ENCODE measurements at regions not wholly inside any gene's neighbourhood (a gene's known extent, or its start where the extent isn't known, plus 50 kb on each side); places are given as distances from the start of the nearest gene placed in this dataset.
"Not testable (repeated sequence)": the region's sequence is repeated elsewhere in the genome, so short reads cannot be mapped to it uniquely, and the experiment has no call there.

GRCh38 chr5:131107128-131107527, 57.9 kb downstream of the HINT1 start:
- no peak for DNase-seq

DNA sequence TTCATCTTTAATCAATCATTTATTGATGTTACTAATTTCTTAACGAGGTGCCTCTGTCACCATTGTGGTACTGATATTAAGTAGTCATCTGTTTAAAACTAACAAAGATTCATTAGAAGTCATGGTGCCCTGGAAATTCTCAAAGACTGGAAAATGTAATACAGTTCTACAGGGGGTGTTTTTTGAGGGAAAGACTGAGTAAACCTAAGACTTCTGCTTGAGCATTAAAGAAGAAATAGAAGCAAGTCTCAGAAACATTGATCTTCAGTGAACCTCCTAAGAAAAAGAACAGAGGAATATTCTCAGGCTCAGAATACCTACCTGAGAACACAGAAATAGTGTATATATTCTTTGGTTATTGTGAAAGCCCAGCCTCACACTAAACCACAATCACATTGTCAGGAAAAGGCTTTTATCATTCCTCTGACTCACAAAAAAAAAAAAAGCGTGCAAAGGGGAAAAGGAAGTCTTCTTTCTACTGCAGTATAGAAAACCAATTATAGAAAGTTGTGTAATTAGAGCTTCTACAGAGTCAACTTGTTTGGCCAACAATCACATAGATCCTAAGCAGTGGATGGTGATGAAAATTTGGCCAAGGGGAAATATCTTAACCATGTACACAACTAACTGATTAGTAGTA, 60.8 kb downstream of the HINT1 start:
- no peak for DNase-seq

GRCh38 chr5:131096774-131097710, 68.0 kb downstream of the HINT1 start:
- no peak for DNase-seq

- not testable (repeated sequence) for DNase-seq
These were observed 69.5 kb downstream of the HINT1 start for GRCh38 chr5:131095561-131095960.

DNA sequence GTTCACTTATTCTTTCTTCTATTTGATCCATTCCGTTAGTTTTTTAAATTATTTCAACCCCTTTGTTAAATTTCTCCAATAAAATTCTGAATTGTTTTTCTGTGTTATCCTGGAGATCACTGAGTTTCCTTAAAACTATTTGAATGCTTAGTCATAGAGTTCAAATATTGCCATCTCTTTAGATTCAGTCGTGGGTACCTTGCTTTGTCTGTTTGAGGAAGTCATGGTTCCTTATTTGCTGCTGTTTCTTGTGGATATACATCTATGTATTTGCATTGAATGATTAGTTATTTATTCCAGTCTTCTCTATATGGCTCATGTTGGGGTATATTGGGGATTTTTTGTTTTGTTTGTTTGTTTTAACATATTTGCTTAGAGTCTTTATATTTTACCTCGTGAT, 80.6 kb downstream of the HINT1 start:
- DNase-seq, result no peak

GRCh38 chr5:131081913-131082488, 83.1 kb downstream of the HINT1 start:
- no peak for DNase-seq

DNA sequence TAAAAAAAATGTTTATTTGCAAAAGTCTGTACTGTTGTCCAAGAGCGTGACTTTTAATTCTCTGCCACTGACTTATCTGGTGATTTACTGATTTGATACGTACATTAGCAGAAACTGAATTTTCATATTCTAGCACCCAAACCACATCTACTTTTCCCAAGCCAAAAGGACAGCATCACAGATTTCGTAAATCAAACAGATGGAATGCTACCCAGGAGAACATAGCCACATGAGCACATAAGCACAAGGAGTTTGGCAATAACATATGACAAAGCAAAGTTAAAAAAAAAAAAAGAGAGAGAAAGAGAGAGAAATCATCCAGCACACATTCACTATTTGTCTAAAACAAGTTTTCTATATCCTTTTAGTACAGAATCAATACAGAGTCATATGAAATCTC, 83.7 kb downstream of the HINT1 start:
- no peak for DNase-seq

DNA sequence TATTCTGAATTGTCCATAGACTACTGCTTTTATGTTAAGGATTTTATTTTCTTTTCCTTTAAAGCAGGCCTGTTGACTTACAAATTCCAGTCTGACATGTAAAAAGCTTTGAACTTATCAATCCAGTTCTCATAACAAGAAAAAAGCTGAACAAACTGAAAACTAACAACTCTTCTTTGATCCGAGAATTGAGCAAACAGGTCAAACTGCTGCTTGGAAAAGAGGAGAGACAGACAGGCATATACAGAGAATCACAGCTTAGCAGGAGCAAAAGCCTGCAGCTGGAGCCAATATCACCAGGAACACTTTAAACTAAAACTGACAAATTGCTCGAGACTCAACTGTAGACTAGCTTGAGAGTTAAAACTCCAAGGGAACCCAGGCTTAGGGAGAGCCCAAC, 85.8 kb downstream of the HINT1 start:
- no peak for DNase-seq

GRCh38 chr5:131068893-131069643, 96.0 kb downstream of the HINT1 start:
- DNase-seq, result peak; percentile 16 to 46

- DNase-seq, result no peak
These were observed 97.0 kb downstream of the HINT1 start for GRCh38 chr5:131068076-131068475.

- no peak for DNase-seq
These were observed 97.4 kb downstream of the HINT1 start for GRCh38 chr5:131067636-131068035.

DNA sequence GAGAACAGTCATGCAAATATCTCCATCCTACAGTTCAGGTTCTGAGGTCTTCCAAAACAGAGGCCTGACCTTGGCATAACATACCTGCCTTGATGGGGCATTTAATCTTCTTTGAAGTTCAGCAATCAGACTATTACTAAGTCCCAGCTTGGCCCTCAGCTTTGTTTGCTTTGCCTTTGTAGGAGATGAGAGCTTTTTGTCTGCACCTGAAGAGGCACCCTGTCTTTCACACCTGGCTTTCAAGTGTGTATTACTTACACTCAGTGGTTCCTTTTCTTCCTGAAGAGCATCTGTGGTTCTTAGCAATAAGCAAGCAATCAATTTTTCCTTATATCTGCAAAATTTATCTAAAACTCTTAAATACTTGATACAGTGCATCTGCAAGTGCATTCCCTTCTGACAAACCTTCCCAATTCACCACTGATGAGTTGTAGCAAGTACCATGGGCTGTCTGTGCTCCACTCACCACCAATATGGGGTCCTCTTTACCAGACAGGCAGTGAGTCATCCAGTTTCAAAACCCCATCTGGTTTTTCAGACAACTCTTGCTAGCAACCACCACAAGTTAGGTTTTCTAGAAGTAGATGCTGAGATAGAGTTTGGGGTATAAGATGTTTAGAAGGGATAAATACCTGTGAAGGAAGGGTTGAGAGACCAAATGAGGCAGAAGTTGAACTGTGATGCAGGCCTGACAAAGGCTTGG, 100.2 kb downstream of the HINT1 start:
- DNase-seq, result peak in 1 of 2 experiments; percentile 3

- DNase-seq, result no peak
These were observed 122.9 kb downstream of the HINT1 start for GRCh38 chr5:131042021-131042789.

GRCh38 chr5:131023498-131023865, 141.6 kb downstream of the HINT1 start:
- DNase-seq, result no peak

DNA sequence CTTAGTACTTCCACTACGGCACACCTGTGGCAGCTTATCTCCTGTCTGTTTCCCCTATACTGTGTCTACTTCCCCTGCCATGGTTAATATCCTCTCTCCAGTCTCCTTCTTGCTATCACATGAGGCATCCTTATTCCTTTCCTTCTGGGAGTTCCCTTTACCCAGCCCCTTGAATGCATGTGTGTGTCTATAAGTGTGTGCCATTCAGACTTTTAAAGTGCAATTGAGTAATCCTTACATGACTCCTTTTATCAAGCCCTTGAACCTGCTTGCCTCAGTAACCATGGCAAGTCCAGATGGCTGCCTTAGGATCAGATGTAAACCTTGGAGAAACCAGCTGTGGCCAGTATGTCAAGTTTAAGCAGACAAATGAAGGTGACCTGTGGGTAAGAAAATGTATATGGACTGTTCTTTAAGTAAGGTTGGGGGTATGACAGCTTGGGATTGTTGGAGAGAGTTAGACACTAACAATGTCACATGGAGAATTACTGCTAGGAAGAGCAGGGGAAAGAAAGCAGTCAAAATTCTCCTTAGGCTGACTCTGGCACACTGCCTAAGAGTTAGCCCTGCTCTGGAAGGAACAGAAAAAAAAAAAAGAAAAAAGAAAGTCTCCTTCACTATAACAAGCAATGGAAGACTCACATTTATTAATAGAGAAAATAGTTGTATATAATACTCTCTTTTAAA, 142.1 kb downstream of the HINT1 start:
- DNase-seq, result no peak

DNA sequence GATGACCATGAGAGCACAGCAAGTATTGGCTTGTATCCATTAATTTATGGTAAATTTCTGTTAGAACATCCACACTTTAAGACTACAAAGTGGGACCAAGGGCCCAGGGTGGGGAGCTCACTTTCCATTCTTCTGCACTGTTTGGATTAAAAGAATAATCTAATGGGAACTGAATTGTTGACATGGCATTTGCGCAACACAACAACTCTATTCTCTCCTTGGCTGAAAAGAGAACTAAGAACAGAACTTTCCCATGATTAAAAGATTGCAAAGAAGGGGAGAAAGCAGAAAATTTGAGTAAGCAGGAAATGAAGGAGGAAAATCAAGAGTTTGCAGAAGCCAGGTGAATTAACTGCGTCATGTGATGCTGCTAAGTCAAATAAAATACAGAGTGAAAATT, 143.4 kb downstream of the HINT1 start:
- DNase-seq, result no peak

GRCh38 chr5:131019601-131020315, 145.3 kb downstream of the HINT1 start:
- no peak for DNase-seq

DNA sequence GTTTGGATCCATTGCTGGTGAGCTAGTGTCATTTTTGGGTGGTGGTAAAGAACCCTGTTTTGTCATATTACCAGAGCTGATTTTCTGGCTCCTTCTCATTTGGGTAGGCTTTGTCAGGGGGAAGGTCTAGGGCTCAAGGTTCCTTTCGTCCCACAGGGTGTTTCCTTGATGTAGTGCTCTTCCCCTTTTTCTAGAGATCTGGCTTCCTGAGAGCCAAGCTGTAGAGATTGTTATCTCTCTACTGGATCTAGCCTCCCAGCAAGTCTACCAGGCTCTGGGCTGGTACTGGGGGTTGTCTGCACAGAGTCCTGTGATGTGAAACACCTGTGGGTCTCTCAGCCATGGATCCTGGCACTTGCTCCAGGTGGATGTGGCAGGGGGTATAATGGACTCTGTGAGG, 145.9 kb downstream of the HINT1 start:
- no peak for DNase-seq

GRCh38 chr5:131008329-131008728, 156.7 kb downstream of the HINT1 start:
- DNase-seq, result no peak

DNA sequence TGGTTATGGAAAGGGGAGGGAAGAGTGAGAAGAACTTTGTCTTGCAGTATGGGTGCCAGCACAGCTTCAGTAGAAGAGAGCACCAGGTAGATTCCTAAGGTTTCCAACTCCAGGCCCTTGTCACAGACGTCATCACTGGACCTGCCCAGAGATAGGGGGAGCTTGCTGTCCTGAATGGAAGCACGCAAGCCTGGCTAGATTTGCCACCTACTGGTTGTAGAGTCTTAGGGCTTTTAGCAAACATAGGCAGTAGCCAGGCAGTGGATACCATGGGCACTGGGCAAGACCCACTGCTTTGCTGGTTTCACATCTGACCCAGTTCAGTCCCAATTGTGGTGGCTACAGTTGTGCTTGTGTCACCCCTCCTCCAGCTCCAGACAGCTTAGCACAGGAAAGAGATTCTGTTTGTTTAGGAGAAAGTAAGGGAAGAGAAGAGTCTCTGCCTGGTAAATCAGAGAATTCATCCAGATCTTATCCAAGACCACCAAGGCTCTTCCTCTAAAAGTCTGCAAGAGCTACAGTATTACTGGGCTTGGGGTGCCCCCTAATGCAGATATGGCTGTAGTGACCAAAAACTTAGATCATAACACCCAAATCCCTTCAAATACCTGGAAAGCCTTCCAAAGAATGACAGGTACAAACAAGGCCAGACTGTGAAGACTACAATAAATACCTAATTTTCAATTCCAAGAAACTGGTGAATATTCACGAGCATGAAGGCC, 158.9 kb downstream of the HINT1 start:
- DNase-seq, result no peak

Data from stimulated activated CD4-positive, alpha-beta T cell treated with anti-CD3 and anti-CD28 coated beads, Interleukin-4, amount 100 ng/mL, for 4 hours (primary cell).